PC-3 (cell line): ENCODE measurements at regions not wholly inside any gene's neighbourhood (a gene's known extent, or its start where the extent isn't known, plus 50 kb on each side); places are given as distances from the start of the nearest gene placed in this dataset.

Source experiments
- ATAC-seq: fragments of 200-7000 bp; cut with Tn5 transposase; 2 replicates; pipeline ENCODE4 v1.9.1; 2020; ENCODE audit warnings: mild to moderate bottlenecking, moderate library complexity
- BruUV-seq: library from RNA; stranded (reverse); fragments of 400-500 nt; replicated peaks from 2 replicates; lab custom pipeline; 2021; lab: Mats Ljungman, UMichigan
- CTCF ChIA-PET: fragments of 300-600 bp; sonication (Branson Sonifier 250); formaldehyde crosslinking; loops from one replicate; lab custom pipeline; 2022; ENCODE audit warnings: antibody characterized with exemption; lab: Charles Lee
- POLR2A ChIA-PET: fragments of 300-600 bp; sonication (Branson Sonifier 250); formaldehyde crosslinking; loops from one replicate; lab custom pipeline; 2022; ENCODE audit warnings: antibody characterized with exemption; ENCODE audit not compliant: unreplicated experiment; lab: Charles Lee
- DNase-seq: peaks from one replicate; pipeline ENCODE4 v3.0.0-alpha.2; 2015
- H2AFZ ChIP-seq: fragments of 300-600 bp; sonication (generic); 2 replicates; pipeline ENCODE4 v1.6.0; 2016; ENCODE audit warnings: antibody characterized with exemption, low read length
- H3F3A ChIP-seq: fragments of 300-600 bp; sonication (generic); one replicate; pipeline ENCODE4 v1.6.0; 2017; ENCODE audit warnings: antibody characterized with exemption, low read length, control low read depth, mild to moderate bottlenecking; ENCODE audit not compliant: unreplicated experiment
- H3K27ac ChIP-seq: fragments of 300-600 bp; sonication (generic); 2 replicates; pipeline ENCODE4 v1.5.1; 2016; ENCODE audit warnings: mild to moderate bottlenecking, low read length
- H3K27me3 ChIP-seq: fragments of 300-600 bp; sonication (generic); 2 replicates; pipeline ENCODE4 v1.6.1; 2016; ENCODE audit warnings: low read length, mixed read lengths
- H3K36me3 ChIP-seq: fragments of 300-600 bp; sonication (generic); 2 replicates; pipeline ENCODE4 v1.6.1; 2016; ENCODE audit warnings: low read depth, mixed run types, low read length, mixed read lengths
- H3K4me1 ChIP-seq: fragments of 300-600 bp; sonication (generic); 2 replicates; pipeline ENCODE4 v1.5.1; 2016; ENCODE audit warnings: low read length; ENCODE audit not compliant: insufficient read depth
- H3K4me2 ChIP-seq: fragments of 300-600 bp; sonication (generic); 2 replicates; pipeline ENCODE4 v1.6.0; 2016; ENCODE audit warnings: low read length
- H3K4me3 ChIP-seq: fragments of 300-600 bp; sonication (generic); 2 replicates; pipeline ENCODE4 v1.5.1; 2016; ENCODE audit warnings: mild to moderate bottlenecking, low read length, mixed read lengths
- H3K79me2 ChIP-seq: fragments of 300-600 bp; sonication (generic); 2 replicates; pipeline ENCODE4 v1.6.1; 2017; ENCODE audit warnings: low read length, mixed read lengths
- H3K9ac ChIP-seq: fragments of 300-600 bp; sonication (generic); 2 replicates; pipeline ENCODE4 v1.6.0; 2016; ENCODE audit warnings: mild to moderate bottlenecking, low read length
- H3K9me2 ChIP-seq: fragments of 300-600 bp; sonication (generic); replicated peaks from 2 replicates; pipeline ENCODE4 v1.6.1; 2016; ENCODE audit warnings: mixed run types, low read length, mixed read lengths
- H3K9me3 ChIP-seq: fragments of 300-600 bp; sonication (generic); 2 replicates; pipeline ENCODE4 v1.6.1; 2016; ENCODE audit warnings: low read length, mixed read lengths
- H4K20me1 ChIP-seq: fragments of 300-600 bp; sonication (generic); 2 replicates; pipeline ENCODE4 v1.6.1; 2016; ENCODE audit warnings: low read length, mixed read lengths
- CTCF ChIP-seq: fragments of 300-600 bp; sonication (generic); conservative IDR thresholded peaks from 2 replicates; pipeline ENCODE4 v1.5.1; 2017; ENCODE audit warnings: antibody characterized with exemption, low read depth, mild to moderate bottlenecking, low read length
- EZH2 ChIP-seq: fragments of 300-600 bp; sonication (generic); IDR thresholded peaks from one replicate; pipeline ENCODE4 v1.6.1; 2017; ENCODE audit warnings: antibody characterized with exemption, mild to moderate bottlenecking, low read length; ENCODE audit not compliant: unreplicated experiment
- EZH2phosphoT487 ChIP-seq: fragments of 300-600 bp; sonication (generic); IDR thresholded peaks from 2 replicates; pipeline ENCODE4 v1.6.1; 2018; ENCODE audit warnings: mild to moderate bottlenecking, antibody characterized with exemption, low read length, borderline replicate concordance
- intact Hi-C: fragments of 100-400 bp; cut with micrococcal nuclease; formaldehyde crosslinking; loops from 2 replicates; pipeline ENCODE4 v1.9.0; 2023

GRCh38 chr2:20110876-20111275 is 59.4 kb upstream of the LAPTM4A start:
- H3K4me1 ChIP-seq, result peaks cover 38% of the 10 kb centered on the region
- H3K4me3 ChIP-seq, result no peak overlapping the region
- DNase-seq (no peak), ATAC-seq (no peak)
- H3K9me3 ChIP-seq, result no peaks in the 10 kb centered on the region
- no peaks in the 10 kb centered on the region for H3K27me3 ChIP-seq
- no peaks in the 10 kb centered on the region for H3F3A ChIP-seq
- ChIA-PET CTCF (no interaction called here), POLR2A (no interaction called here)
- TF ChIP-seq EZH2 (no peak), EZH2phosphoT487 (no peak)
- H2AFZ ChIP-seq, result no peak overlapping the region
- H3K27ac ChIP-seq, result no peak overlapping the region
- BruUV-seq, result no TSS peak
- intact Hi-C loops, result no loop called here
- H4K20me1 ChIP-seq, result no peaks in the 10 kb centered on the region
- no peak overlapping the region for H3K9ac ChIP-seq
- no peak overlapping the region for H3K4me2 ChIP-seq
- H3K79me2 ChIP-seq, result no peaks in the 10 kb centered on the region
- no peaks in the 10 kb centered on the region for H3K9me2 ChIP-seq
- no peaks in the 10 kb centered on the region for H3K36me3 ChIP-seq

- DNase-seq, result no peak
- Histone ChIP-seq H3F3A (no peaks in the 10 kb centered on the region), H3K27me3 (no peaks in the 10 kb centered on the region), H3K9me2 (no peaks in the 10 kb centered on the region), H3K4me3 (no peak overlapping the region), H3K27ac (no peak overlapping the region), H3K36me3 (no peaks in the 10 kb centered on the region), H3K9ac (no peak overlapping the region), H4K20me1 (no peaks in the 10 kb centered on the region), H3K4me2 (no peak overlapping the region), H3K79me2 (no peaks in the 10 kb centered on the region), H3K4me1 (peaks cover 38% of the 10 kb centered on the region), H2AFZ (no peak overlapping the region), H3K9me3 (no peaks in the 10 kb centered on the region)
- no peak for ATAC-seq
- no peak for TF ChIP-seq EZH2
- no peak for TF ChIP-seq CTCF
- TF ChIP-seq EZH2phosphoT487, result no peak
- CTCF ChIA-PET, result no interaction called here
- BruUV-seq, result no TSS peak
- intact Hi-C loops, result no loop called here
- POLR2A ChIA-PET, result interaction anchor here (0.9 kb wide), 1 partner anchor 122 kb away, joined by 3 read pairs; no protein-coding TSS in a partner anchor
Observed at GRCh38 chr2:20110383-20110782, 59.0 kb upstream of the LAPTM4A start.

- Histone ChIP-seq H3K9me2 (no peaks in the 10 kb centered on the region), H3K27me3 (no peaks in the 10 kb centered on the region), H2AFZ (no peak overlapping the region), H3K4me2 (peak overlapping the region; percentile 38; the same call in 1 of the 2 replicates), H4K20me1 (no peaks in the 10 kb centered on the region), H3K36me3 (no peaks in the 10 kb centered on the region), H3K4me3 (no peak overlapping the region), H3K9me3 (no peaks in the 10 kb centered on the region), H3K4me1 (peaks cover 32% of the 10 kb centered on the region), H3F3A (no peaks in the 10 kb centered on the region), H3K79me2 (no peaks in the 10 kb centered on the region), H3K27ac (peak overlapping the region; percentile 41), H3K9ac (no peak overlapping the region)
- ATAC-seq (0 out of 2 replicates have a peak, but pooled peaks have one; percentile 8), DNase-seq (peak; percentile 70)
- TF ChIP-seq EZH2phosphoT487, result no peak
- TF ChIP-seq EZH2, result no peak
- TF ChIP-seq CTCF, result no peak
- ChIA-PET CTCF (interaction anchor here (0.6 to 1.0 kb wide), 4 partner anchors 25 to 134 kb away, joined by 3 to 8 read pairs (median 6); no protein-coding TSS in a partner anchor), POLR2A (interaction anchor here (0.6 kb wide), 1 partner anchor 283 kb away, joined by 4 read pairs; no protein-coding TSS in a partner anchor)
- intact Hi-C loops, result loop anchor here (10.0 kb wide), 1 partner anchor 76 kb away; no protein-coding TSS in a partner anchor
- BruUV-seq, result no TSS peak
Observed at GRCh38 chr2:20108655-20109396, 57.4 kb upstream of the LAPTM4A start.
